Fibroblast of skin of scalp (primary cell): ENCODE measurements at regions not wholly inside any gene's neighbourhood (a gene's known extent, or its start where the extent isn't known, plus 50 kb on each side); places are given as distances from the start of the nearest gene placed in this dataset.

ENCODE experiments used
- DNase-seq: peaks from one replicate; pipeline ENCODE4 v3.0.0-alpha.2; 2013

DNA sequence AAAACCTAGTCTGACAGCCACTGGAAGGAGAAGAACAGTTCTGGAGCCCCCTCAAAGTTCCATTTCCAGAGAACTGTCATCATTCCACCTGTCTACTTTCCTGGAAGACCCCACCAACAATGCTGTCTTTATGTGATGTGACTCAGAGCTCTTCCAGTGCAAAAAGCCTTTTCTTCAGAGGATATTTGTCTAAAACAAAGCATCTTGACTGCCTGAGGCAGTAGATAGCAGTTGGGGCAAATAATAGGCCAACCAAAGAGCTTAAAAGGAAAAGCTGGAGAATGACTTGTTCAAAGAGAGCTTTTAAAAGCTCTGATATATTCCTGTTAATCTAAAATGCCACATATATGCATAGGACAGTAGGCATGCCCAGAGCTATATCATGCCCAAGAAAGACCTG is 62.6 kb downstream of the MIS18A start:
- DNase-seq, result no peak

DNA sequence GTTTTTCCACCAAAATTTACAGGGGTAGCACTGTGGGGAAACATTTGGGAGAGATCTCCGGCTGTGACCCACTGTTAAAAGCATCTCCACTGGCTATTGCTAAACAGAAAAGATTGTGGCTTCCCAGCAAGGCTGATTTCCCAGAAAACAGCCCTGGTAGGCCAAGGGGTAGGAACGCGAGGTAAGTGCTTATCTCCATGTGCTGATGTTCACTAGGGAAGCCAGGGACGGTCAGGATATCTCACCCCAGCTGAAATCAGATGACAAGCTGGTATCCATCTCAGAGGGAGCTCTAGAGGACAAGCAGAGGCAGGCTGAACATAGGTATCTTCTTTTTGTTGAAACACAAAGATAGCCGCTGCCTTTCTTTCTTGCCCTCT is 63.6 kb downstream of the MIS18A start:
- DNase-seq, result no peak

GRCh38 chr21:32214654-32215305 is 64.1 kb downstream of the MIS18A start:
- no peak for DNase-seq

DNA sequence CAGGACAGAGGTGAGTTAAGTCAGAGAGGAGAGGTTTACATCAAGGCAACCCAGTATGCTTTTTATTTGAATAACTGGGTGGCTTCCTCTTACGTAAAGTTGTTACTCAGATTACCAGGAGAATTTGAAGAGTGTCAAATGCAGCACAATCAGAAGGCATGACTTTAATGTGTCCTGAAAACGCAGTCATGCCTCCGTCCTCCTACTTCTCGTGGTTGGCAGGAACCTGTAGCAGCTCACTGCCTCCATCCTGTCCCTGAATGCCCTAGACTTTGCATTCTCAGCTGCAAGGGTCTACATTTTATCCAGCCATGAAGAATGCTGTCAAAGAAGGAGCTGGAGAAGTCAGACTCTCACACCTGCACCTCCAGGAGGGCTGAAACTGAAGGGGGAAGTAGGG is 66.7 kb downstream of the MIS18A start:
- no peak for DNase-seq

GRCh38 chr21:32211306-32211705 is 67.5 kb downstream of the MIS18A start:
- no peak for DNase-seq

DNA sequence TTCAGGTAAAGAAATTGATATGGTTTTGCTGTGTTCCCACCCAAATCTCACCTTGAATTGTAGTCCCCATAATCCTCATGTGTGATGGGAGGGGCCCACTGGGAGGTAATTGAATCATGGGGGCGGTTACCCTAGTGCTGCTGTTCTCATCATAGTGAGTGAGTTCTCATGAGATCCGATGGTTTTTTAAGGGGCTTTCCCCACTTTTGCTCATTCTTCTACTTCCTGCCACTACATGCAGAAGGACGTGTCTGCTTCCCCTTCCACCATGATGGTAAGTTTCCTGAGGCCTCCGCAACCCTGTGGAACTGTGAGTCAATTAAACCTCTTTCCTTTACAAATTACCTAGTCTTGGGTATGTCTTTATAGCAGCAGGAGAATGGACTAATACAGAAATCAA is 69.3 kb downstream of the MIS18A start:
- DNase-seq, result no peak

- no peak for DNase-seq
These were observed 71.5 kb downstream of the MIS18A start for GRCh38 chr21:32207406-32207716.

GRCh38 chr21:32206631-32207405 is 72.0 kb downstream of the MIS18A start:
- DNase-seq, result no peak

DNA sequence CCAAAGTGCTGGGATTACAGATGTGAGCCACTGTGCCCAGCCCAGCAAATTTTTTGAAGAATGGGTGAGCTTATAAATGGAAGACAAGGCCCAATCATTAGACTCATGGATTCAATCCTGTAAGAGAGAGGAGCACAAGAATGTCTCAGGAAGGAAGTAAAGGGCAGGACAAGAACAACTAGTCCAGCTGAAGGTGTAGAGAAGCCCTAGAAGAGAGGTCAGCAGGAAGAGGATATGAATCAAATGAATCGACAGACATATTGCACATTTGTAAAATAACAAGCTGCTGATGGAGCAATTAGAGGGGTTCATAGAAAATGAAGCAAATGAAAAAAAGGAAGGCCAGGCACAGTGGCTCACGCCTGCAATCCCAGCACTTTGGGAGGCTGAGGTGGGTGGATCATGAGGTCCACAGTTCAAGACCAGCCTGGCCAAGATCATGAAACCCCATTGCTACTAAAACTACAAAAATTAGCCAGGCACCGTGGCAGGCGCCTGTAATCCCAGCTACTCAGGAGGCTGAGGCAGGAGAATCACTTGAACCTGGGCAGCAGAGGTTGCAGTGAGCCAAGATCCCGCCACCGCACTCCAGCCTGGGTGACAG is 74.9 kb downstream of the MIS18A start:
- DNase-seq, result no peak

- no peak for DNase-seq
These were observed 78.8 kb downstream of the MIS18A start for GRCh38 chr21:32200029-32200428.

- DNase-seq, result no peak
These were observed 80.5 kb downstream of the MIS18A start for GRCh38 chr21:32198384-32198783.

GRCh38 chr21:32197896-32198295 is 81.0 kb downstream of the MIS18A start:
- no peak for DNase-seq

DNA sequence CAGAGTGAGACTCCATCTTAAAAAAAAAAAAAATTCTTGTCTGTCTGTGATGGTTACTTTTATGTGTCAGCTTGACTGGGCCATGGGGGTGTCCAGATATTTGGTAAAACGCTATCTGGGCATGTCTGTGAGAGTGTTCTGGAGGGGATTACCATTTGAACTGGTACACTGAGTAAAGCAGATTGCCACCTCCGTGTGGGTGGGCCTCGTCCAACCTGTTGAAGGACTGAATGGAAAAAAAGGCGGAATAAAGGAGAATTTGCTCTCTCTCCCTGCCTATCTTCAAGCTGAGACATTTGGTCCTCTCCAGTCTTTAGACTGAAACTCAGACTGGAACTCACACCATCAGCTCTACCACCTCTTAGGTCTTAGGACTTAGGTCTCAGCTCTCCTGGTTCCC is 82.8 kb downstream of the MIS18A start:
- no peak for DNase-seq

DNA sequence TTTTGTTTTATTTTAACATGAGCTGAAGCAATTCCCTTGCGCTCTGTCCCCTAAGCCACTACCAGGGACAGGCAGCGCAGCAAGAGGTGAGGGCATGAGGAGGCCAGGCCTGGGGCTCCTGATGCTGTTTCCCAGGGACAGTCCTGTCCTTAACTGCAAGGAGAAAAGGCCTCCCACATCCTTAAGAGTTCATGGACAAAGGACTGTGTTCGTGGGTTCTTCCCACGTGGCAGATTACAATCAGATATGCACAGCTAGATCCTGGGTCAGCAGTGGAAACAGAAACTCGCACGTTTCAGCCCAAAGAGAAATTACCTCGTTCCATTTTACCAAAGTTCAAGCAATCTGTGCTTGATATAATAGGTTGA is 85.8 kb downstream of the MIS18A start:
- no peak for DNase-seq

DNA sequence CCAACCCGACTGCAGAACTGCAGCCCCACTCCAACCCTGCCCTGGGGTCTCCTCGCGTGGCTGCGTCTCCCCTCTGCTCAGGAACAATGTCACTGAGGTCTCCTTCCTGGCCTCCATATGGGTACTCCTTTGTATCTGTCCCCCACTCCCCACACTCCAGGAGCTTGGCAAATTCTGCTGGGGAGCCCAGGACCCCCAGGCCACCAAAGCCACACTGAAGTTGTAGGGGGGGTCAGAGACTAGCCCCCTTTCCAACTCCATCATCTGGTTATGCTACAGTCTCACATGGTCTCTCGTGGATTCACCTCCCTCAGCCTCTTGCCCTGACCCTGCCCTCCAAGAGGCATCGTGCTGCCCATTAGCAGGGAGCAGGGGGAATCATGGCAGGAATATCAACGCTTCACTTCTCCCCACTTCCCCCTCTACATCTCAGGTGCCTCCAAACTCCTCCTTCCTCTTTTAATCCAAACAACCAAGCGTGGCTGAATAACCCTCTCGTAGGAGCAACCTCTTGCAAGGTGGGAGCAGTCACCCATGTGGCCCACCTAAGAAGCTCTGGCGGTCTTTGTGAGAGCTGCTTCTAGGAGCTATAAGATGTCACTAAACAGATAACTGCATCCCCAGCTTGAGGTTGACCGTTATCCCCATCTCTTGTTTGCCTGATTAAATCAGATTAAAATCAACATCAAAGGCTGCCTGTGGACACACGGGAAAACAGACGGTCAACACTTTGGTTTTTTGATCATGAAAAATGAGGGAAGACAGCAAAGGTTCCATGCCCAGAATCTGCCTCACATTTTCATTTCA is 86.4 kb downstream of the MIS18A start:
- no peak for DNase-seq

GRCh38 chr21:32190493-32191144 is 88.2 kb downstream of the MIS18A start:
- DNase-seq, result no peak

DNA sequence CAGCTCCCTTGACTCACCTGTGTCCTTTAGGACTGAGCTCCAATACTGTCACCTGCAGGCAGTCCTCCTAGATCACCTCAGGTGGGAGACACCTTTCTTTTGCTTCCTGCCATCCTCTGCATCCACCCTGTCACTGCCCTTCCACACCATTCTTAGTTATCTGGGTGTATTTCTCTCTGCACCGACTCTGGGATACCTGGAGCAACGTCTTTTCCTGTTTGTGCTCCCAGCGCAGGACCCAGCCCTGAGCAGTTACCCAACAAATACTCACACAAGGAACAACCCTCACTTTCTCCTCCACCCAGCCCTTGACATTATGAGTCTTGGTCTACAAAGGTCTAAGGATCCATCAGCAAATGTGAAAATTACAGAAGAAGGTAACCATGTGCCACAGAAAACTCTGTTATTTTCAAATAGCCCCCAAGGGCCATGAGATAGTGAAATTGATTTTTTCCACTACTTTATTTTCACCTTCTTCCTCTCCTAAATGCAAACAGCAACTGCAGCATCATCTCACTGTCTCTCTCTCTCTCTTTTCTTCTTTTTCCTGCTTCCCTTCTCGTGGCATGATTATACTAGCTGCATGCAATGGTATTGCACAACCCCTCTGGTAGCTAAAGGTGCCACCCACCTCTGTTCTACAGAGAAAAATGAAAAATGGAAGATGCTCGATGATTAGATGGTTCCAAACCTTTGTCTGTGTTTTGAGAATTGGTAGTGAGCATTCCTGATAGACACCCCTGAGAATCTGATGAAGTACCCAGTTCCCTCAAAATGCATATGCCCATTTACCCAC is 89.0 kb downstream of the MIS18A start:
- no peak for DNase-seq

GRCh38 chr21:32186804-32187203 is 92.0 kb downstream of the MIS18A start:
- no peak for DNase-seq

GRCh38 chr21:32185726-32186125 is 93.1 kb downstream of the MIS18A start:
- DNase-seq, result no peak

DNA sequence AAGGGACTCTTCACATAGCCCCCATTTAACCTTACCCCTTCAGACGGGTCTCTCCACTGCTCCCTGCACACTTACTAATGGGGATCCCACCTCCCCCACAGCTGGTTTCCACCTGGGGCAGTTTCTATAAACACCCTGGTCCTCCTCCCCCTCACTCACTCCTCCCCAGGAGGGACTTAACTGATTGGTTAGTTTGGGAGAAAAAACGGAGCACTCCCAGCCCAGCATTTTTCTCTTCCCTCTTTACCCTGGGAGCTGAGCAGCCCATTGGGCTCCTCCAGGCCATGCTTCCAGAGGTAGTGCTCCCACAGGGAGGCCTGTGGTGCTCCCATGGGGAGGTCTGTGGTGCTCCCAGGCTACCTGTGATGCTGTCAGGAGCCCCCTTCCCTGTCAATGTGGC is 93.7 kb downstream of the MIS18A start:
- DNase-seq, result no peak

- DNase-seq, result no peak
These were observed 94.4 kb downstream of the MIS18A start for GRCh38 chr21:32184485-32184884.

DNA sequence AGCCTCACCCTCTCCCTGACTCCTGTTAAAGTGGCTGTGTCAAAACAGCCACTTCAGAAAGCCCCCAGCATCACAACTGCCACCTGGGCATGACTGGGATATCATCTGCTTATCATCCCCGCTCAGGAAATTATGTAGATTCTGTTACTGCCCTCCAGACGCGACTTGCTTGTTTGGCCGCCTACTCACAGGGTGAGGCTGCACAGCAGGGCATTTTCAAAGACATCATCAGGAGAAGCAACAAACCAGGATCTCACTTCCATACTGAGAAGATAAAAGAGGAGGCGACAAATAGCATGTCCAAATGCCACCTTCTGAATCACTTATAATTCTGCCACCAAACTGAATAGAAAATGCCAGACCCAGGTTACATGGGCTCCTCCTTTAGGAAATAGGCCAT is 94.8 kb downstream of the MIS18A start:
- DNase-seq, result no peak
